Panc1 (cell line): ENCODE measurements at regions not wholly inside any gene's neighbourhood (a gene's known extent, or its start where the extent isn't known, plus 50 kb on each side); places are given as distances from the start of the nearest gene placed in this dataset.

Source experiments
- POLR2AphosphoS5 ChIP-seq: IDR thresholded peaks from 2 replicates; pipeline ENCODE4 v1.6.1; 2012; ENCODE audit warnings: mild to moderate bottlenecking, low read depth, low read length, moderate library complexity
- SIN3A ChIP-seq: IDR thresholded peaks from 2 replicates; pipeline ENCODE4 v1.6.1; 2012; ENCODE audit warnings: low read depth, mild to moderate bottlenecking, low read length, moderate library complexity, borderline replicate concordance; ENCODE audit not compliant: insufficient read depth
- TCF7L2 ChIP-seq: IDR thresholded peaks from 2 replicates; pipeline ENCODE4 v1.6.1; 2011; ENCODE audit warnings: mild to moderate bottlenecking, low read depth, low read length, inconsistent platforms
- TF ChIP-seq, protein P1 (sequence below): fragments of 450-650 bp; IDR thresholded peaks from 2 replicates; pipeline ENCODE4 v1.5.1; 2017; ENCODE audit warnings: mild to moderate bottlenecking
- TF ChIP-seq, protein P2 (sequence below), 2 experiments: IDR thresholded peaks; 2 replicates each; pipeline ENCODE4 v1.6.1; 2011 to 2012; ENCODE audit warnings: low read depth in 2 of 2, control low read depth in 1 of 2, low read length in 1 of 2, mild to moderate bottlenecking in 1 of 2, moderate library complexity in 1 of 2; ENCODE audit not compliant: insufficient read depth in 1 of 2

DNA sequence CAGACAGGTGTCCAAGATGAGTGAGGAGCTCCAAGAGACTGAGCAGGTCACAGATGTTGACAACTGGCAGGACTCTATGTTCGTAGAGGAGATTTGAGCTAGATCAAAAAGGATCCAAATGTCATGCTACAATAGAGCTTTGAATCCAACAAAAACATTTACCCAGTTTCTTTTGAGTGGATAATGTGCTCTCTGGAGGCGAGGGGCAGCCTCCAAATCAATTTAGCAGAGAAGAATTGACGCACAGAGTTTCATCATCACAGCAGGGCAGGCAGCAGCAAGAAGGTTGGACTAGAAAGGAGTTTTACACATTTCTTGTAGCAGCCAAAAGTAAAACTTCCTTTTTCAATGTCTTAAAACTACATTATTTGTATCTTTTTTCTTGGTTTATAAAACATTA lies 653.0 kb downstream of the RNF144A start:
- TF ChIP-seq, protein P1, sequence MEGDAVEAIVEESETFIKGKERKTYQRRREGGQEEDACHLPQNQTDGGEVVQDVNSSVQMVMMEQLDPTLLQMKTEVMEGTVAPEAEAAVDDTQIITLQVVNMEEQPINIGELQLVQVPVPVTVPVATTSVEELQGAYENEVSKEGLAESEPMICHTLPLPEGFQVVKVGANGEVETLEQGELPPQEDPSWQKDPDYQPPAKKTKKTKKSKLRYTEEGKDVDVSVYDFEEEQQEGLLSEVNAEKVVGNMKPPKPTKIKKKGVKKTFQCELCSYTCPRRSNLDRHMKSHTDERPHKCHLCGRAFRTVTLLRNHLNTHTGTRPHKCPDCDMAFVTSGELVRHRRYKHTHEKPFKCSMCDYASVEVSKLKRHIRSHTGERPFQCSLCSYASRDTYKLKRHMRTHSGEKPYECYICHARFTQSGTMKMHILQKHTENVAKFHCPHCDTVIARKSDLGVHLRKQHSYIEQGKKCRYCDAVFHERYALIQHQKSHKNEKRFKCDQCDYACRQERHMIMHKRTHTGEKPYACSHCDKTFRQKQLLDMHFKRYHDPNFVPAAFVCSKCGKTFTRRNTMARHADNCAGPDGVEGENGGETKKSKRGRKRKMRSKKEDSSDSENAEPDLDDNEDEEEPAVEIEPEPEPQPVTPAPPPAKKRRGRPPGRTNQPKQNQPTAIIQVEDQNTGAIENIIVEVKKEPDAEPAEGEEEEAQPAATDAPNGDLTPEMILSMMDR = no peak
- no peak for TF ChIP-seq SIN3A
- no peak for TF ChIP-seq POLR2AphosphoS5
- TF ChIP-seq, protein P2, sequence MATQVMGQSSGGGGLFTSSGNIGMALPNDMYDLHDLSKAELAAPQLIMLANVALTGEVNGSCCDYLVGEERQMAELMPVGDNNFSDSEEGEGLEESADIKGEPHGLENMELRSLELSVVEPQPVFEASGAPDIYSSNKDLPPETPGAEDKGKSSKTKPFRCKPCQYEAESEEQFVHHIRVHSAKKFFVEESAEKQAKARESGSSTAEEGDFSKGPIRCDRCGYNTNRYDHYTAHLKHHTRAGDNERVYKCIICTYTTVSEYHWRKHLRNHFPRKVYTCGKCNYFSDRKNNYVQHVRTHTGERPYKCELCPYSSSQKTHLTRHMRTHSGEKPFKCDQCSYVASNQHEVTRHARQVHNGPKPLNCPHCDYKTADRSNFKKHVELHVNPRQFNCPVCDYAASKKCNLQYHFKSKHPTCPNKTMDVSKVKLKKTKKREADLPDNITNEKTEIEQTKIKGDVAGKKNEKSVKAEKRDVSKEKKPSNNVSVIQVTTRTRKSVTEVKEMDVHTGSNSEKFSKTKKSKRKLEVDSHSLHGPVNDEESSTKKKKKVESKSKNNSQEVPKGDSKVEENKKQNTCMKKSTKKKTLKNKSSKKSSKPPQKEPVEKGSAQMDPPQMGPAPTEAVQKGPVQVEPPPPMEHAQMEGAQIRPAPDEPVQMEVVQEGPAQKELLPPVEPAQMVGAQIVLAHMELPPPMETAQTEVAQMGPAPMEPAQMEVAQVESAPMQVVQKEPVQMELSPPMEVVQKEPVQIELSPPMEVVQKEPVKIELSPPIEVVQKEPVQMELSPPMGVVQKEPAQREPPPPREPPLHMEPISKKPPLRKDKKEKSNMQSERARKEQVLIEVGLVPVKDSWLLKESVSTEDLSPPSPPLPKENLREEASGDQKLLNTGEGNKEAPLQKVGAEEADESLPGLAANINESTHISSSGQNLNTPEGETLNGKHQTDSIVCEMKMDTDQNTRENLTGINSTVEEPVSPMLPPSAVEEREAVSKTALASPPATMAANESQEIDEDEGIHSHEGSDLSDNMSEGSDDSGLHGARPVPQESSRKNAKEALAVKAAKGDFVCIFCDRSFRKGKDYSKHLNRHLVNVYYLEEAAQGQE (IDR thresholded peaks at IDR 0.05; ENCODE audit: insufficient read depth in 1 of 2, low read depth in 2 of 2, low read length in 1 of 2) = no peak
- no peak for TF ChIP-seq TCF7L2
